Osteoblast (primary cell): ENCODE measurements at regions not wholly inside any gene's neighbourhood (a gene's known extent, or its start where the extent isn't known, plus 50 kb on each side); places are given as distances from the start of the nearest gene placed in this dataset.

Experiments
- DNase-seq: peaks from one replicate; pipeline ENCODE4 v3.0.0; 2011; ENCODE audit warnings: low spot score, mixed read lengths; ENCODE audit not compliant: insufficient read length; ENCODE audit errors: missing footprints
- H2AFZ ChIP-seq: 2 replicates; pipeline ENCODE4 v1.6.0; 2011; ENCODE audit warnings: mild to moderate bottlenecking, low read length
- H3K27ac ChIP-seq: 2 replicates; pipeline ENCODE4 v1.5.1; 2011; ENCODE audit warnings: mild to moderate bottlenecking, low read depth, low read length, moderate library complexity
- H3K27me3 ChIP-seq: 2 replicates; pipeline ENCODE4 v1.6.0; 2012; ENCODE audit warnings: mild to moderate bottlenecking, control low read depth, inconsistent platforms, low read length, moderate library complexity; ENCODE audit not compliant: insufficient read depth
- H3K36me3 ChIP-seq: 2 replicates; pipeline ENCODE4 v1.5.1; 2011; ENCODE audit warnings: mild to moderate bottlenecking, low read length, control low read depth, moderate library complexity; ENCODE audit not compliant: insufficient read depth
- H3K4me1 ChIP-seq: 2 replicates; pipeline ENCODE4 v1.5.1; 2011; ENCODE audit warnings: mild to moderate bottlenecking, low read length, control low read depth, moderate library complexity; ENCODE audit not compliant: insufficient read depth
- H3K4me2 ChIP-seq: 2 replicates; pipeline ENCODE4 v1.6.0; 2011; ENCODE audit warnings: mild to moderate bottlenecking, low read length; ENCODE audit not compliant: insufficient read depth
- H3K4me3 ChIP-seq: fragments of 200-600 bp; sonication (generic); 3 replicates; pipeline ENCODE4 v1.5.1; 2012; ENCODE audit warnings: mild to moderate bottlenecking, low read length, inconsistent platforms; ENCODE audit not compliant: insufficient read depth
- H3K79me2 ChIP-seq: 2 replicates; pipeline ENCODE4 v1.6.0; 2012; ENCODE audit warnings: mild to moderate bottlenecking, low read length, control low read depth, inconsistent platforms; ENCODE audit not compliant: insufficient read depth
- H3K9me3 ChIP-seq: 2 replicates; pipeline ENCODE4 v1.5.1; 2011; ENCODE audit warnings: low read depth, low read length, control low read depth
- H4K20me1 ChIP-seq: 2 replicates; pipeline ENCODE4 v1.6.0; 2012; ENCODE audit warnings: mild to moderate bottlenecking, low read length, control low read depth; ENCODE audit not compliant: insufficient read depth
- TF ChIP-seq, protein P1 (sequence below): IDR thresholded peaks from 2 replicates; pipeline ENCODE4 v1.5.1; 2011; ENCODE audit warnings: mild to moderate bottlenecking, low read depth, low read length, moderate library complexity; ENCODE audit errors: extremely low read depth

DNA sequence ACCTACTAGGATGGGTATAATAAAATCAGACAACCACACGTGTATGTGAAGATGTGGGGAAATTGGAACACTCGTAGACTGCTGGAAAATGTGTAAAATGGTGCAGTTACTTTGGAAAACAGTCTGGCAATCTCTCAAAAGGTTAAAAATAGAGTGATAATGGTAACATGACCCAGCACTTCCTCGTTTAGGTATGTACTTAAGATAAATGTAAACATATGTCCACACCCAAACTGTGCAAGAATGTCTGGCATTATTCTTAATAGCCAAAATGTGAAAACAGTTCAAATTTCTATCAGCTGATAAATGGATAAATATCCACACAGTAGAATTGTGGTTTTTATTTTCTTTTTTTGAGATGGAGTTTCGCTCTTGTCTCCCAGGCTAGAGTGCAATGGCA lies 272.8 kb downstream of the ZNF248 start:
- Histone ChIP-seq H3K4me3 (no peak overlapping the region), H3K79me2 (no peaks in the 10 kb centered on the region), H3K27ac (no peak overlapping the region), H3K4me1 (no peaks in the 10 kb centered on the region), H2AFZ (no peak overlapping the region), H4K20me1 (no peaks in the 10 kb centered on the region), H3K9me3 (peaks cover 3% of the 10 kb centered on the region), H3K27me3 (no peaks in the 10 kb centered on the region), H3K4me2 (no peak overlapping the region), H3K36me3 (no peaks in the 10 kb centered on the region)
- TF ChIP-seq, protein P1, sequence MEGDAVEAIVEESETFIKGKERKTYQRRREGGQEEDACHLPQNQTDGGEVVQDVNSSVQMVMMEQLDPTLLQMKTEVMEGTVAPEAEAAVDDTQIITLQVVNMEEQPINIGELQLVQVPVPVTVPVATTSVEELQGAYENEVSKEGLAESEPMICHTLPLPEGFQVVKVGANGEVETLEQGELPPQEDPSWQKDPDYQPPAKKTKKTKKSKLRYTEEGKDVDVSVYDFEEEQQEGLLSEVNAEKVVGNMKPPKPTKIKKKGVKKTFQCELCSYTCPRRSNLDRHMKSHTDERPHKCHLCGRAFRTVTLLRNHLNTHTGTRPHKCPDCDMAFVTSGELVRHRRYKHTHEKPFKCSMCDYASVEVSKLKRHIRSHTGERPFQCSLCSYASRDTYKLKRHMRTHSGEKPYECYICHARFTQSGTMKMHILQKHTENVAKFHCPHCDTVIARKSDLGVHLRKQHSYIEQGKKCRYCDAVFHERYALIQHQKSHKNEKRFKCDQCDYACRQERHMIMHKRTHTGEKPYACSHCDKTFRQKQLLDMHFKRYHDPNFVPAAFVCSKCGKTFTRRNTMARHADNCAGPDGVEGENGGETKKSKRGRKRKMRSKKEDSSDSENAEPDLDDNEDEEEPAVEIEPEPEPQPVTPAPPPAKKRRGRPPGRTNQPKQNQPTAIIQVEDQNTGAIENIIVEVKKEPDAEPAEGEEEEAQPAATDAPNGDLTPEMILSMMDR, result no peak
- no peak for DNase-seq

DNA sequence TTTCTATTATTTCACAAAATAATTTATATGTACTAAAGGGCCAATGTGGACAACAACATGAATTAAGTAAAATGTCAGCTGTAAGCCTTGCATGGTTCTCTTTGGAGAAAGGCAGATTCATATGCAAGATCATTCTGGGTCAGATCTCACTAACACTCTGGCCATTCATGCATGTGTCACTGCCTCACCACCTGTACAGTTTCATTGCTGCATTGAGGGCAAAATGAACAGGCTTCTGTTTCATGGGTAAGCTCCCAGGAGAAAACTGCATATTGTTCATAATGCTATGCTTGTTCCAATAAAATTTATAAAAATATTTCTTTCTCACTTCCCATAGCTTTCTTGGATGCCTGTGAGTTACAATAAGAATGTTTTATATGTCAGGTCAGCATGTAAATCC lies 275.2 kb downstream of the ZNF248 start:
- H3K4me3 ChIP-seq, result no peak overlapping the region
- no peaks in the 10 kb centered on the region for H3K9me3 ChIP-seq
- H4K20me1 ChIP-seq, result no peaks in the 10 kb centered on the region
- no peak overlapping the region for H2AFZ ChIP-seq
- no peak overlapping the region for H3K27ac ChIP-seq
- H3K4me1 ChIP-seq, result no peaks in the 10 kb centered on the region
- H3K36me3 ChIP-seq, result no peaks in the 10 kb centered on the region
- TF ChIP-seq, protein P1, result no peak
- no peak for DNase-seq
- no peaks in the 10 kb centered on the region for H3K27me3 ChIP-seq
- no peaks in the 10 kb centered on the region for H3K79me2 ChIP-seq
- no peak overlapping the region for H3K4me2 ChIP-seq

DNA sequence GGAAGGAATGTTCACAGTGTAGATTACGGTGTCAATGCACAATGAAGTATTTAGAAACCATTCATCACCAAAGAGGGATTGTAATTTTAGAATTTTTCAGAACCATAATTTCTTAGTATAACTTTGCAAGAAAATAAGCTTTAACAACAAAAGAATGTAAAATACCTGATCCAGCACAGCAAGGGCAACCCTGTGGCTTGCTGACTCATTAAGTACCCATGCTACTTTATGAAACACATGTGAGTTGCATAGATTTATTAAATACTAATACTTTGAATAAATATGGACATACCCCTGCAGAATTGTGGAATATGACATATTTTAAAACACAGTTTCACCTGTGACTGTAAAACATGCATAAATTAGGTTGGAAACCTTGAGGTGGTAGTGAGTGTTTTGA lies 281.3 kb downstream of the ZNF248 start:
- Histone ChIP-seq H3K36me3 (no peaks in the 10 kb centered on the region), H4K20me1 (no peaks in the 10 kb centered on the region), H3K79me2 (no peaks in the 10 kb centered on the region), H2AFZ (no peak overlapping the region), H3K4me1 (no peaks in the 10 kb centered on the region), H3K27me3 (no peaks in the 10 kb centered on the region), H3K27ac (no peak overlapping the region), H3K4me3 (no peak overlapping the region), H3K4me2 (no peak overlapping the region), H3K9me3 (no peaks in the 10 kb centered on the region)
- TF ChIP-seq, protein P1, result no peak
- DNase-seq, result no peak

DNA sequence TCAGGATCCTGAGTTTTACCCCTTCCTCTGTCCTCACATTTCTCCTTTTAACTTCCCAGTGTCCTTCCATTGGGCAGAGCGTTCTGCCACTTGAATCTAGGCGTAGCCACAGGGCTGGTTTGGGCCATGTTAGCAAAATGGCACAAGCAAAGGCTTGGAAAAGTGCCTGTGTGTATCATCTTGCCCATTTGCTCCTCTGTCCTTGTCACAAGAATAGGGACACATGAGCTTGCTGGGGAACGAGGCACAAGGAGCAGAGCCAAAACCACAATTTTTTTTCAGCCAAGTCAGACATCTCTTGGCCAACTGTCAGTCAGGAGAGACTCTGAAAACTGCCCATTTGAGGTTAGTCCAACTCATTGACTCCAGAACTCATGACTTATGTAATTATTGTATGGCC lies 285.2 kb downstream of the ZNF248 start:
- H3K4me2 ChIP-seq, result no peak overlapping the region
- TF ChIP-seq, protein P1, result no peak
- H3K79me2 ChIP-seq, result no peaks in the 10 kb centered on the region
- no peaks in the 10 kb centered on the region for H4K20me1 ChIP-seq
- no peaks in the 10 kb centered on the region for H3K4me1 ChIP-seq
- no peak for DNase-seq
- no peak overlapping the region for H3K27ac ChIP-seq
- no peak overlapping the region for H2AFZ ChIP-seq
- no peaks in the 10 kb centered on the region for H3K9me3 ChIP-seq
- no peaks in the 10 kb centered on the region for H3K27me3 ChIP-seq
- H3K36me3 ChIP-seq, result no peaks in the 10 kb centered on the region
- no peak overlapping the region for H3K4me3 ChIP-seq
